ENCODE measurements at regions not wholly inside any gene's neighbourhood (a gene's known extent, or its start where the extent isn't known, plus 50 kb on each side); places are given as distances from the start of the nearest gene placed in this dataset.

- DNase-seq: no peak
These were observed 60.8 kb upstream of the GPR158 start for GRCh38 chr10:25114036-25114411.

- no peak for DNase-seq
These were observed 57.0 kb upstream of the GPR158 start for GRCh38 chr10:25117757-25118156.

GRCh38 chr10:25120188-25120587, 54.6 kb upstream of the GPR158 start:
- no peak for DNase-seq

Measured in CD4-positive, alpha-beta T cell treated with Interleukin-4 for 1 hour (primary cell).